ENCODE measurements at regions not wholly inside any gene's neighbourhood (a gene's known extent, or its start where the extent isn't known, plus 50 kb on each side); places are given as distances from the start of the nearest gene placed in this dataset.

GRCh38 chr12:95384785-95385184, 89.2 kb upstream of the METAP2 start:
- TF ChIP-seq CTCF (IDR thresholded peaks at IDR 0.05) (no peak), POLR2A (IDR thresholded peaks at IDR 0.05) (no peak)

Data from right lobe of liver (tissue), 4 donors.